ENCODE measurements at regions not wholly inside any gene's neighbourhood (a gene's known extent, or its start where the extent isn't known, plus 50 kb on each side); places are given as distances from the start of the nearest gene placed in this dataset.

DNA sequence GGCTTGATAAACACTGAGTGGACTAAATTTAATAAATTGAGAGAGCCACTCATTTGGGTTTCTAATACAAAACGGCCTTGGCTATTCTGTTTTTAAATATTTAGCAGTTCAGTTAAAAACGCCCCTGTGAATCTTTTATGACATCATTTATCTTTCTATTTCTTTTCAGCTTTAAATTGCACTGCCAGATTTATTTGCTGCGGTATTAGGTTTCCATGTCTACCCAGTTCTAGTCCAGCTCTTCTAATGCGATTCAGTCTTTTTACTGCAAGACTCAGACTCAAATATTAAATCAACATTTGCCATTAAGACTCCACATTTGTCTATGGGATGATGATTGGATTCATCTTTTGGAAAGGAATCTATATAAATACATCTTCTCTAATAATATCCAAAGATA lies 2174.3 kb upstream of the PIK3C3 start (continued):
- TF ChIP-seq, protein P1, sequence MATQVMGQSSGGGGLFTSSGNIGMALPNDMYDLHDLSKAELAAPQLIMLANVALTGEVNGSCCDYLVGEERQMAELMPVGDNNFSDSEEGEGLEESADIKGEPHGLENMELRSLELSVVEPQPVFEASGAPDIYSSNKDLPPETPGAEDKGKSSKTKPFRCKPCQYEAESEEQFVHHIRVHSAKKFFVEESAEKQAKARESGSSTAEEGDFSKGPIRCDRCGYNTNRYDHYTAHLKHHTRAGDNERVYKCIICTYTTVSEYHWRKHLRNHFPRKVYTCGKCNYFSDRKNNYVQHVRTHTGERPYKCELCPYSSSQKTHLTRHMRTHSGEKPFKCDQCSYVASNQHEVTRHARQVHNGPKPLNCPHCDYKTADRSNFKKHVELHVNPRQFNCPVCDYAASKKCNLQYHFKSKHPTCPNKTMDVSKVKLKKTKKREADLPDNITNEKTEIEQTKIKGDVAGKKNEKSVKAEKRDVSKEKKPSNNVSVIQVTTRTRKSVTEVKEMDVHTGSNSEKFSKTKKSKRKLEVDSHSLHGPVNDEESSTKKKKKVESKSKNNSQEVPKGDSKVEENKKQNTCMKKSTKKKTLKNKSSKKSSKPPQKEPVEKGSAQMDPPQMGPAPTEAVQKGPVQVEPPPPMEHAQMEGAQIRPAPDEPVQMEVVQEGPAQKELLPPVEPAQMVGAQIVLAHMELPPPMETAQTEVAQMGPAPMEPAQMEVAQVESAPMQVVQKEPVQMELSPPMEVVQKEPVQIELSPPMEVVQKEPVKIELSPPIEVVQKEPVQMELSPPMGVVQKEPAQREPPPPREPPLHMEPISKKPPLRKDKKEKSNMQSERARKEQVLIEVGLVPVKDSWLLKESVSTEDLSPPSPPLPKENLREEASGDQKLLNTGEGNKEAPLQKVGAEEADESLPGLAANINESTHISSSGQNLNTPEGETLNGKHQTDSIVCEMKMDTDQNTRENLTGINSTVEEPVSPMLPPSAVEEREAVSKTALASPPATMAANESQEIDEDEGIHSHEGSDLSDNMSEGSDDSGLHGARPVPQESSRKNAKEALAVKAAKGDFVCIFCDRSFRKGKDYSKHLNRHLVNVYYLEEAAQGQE (IDR thresholded peaks at IDR 0.05; ENCODE audit: unreplicated experiment) = no peak

DNA sequence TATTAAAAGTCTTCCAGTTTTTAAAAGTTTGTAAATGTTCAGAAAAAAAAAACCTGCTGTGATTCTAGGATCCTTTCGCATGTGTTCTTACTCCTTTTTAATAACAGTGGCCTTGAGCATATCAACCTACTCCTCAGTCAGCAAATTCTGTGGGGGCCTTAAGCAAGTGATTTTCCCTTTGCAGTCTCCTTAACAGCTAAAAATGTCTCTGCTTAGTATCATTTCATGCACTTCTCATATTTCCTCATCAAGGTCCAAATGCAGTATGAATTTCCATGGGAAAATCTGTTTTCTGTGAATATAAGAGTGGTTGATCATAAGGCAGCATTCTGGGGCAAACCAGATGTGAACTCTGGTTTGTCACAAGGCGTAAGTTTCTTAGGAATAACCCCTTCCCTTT lies 2175.1 kb upstream of the PIK3C3 start:
- peaks cover 98% of the 10 kb centered on the region for H3K79me2 ChIP-seq (replicated peaks; ENCODE audit: insufficient read depth)

More for the DNA sequence above, 2175.1 kb upstream of the PIK3C3 start:
- Histone ChIP-seq H3K9me2 (ENCODE audit: insufficient read depth) (no peaks in the 10 kb centered on the region), H3K27me3 (ENCODE audit: insufficient read depth) (no peaks in the 10 kb centered on the region), H3K4me3 (no peak overlapping the region), H4K20me1 (replicated peaks; ENCODE audit: insufficient read depth) (peaks cover 24% of the 10 kb centered on the region; the same call in 1 of the 2 replicates), H3K4me1 (ENCODE audit: insufficient read depth) (peaks cover 34% of the 10 kb centered on the region), H3F3A (replicated peaks; ENCODE audit: low read depth) (no peaks in the 10 kb centered on the region), H3K4me2 (no peak overlapping the region), H3K36me3 (ENCODE audit: insufficient read depth) (no peaks in the 10 kb centered on the region), H2AFZ (no peak overlapping the region), H3K27ac (ENCODE audit: low read depth) (no peak overlapping the region)
- no peaks in the 10 kb centered on the region; the same call in 2 of the 3 replicates for H3K36me3 Mint-ChIP-seq (ENCODE audit: low read depth)
- peaks cover 1% of the 10 kb centered on the region for H3K27me3 Mint-ChIP-seq (ENCODE audit: insufficient read depth, low read depth, poor library complexity)
- H3K9me3 Mint-ChIP-seq = no peaks in the 10 kb centered on the region; the same call in 2 of the 3 replicates
- H3K4me3 Mint-ChIP-seq = no peak overlapping the region
- H3K27ac Mint-ChIP-seq = no peak overlapping the region
- DNase-seq (ENCODE audit: low spot score) (no peak), ATAC-seq (no peak)
- peaks cover 16% of the 10 kb centered on the region; the same call in 2 of the 3 replicates for H3K4me1 Mint-ChIP-seq
- no peak for TF ChIP-seq EZH2 (IDR thresholded peaks at IDR 0.05; ENCODE audit: low read depth, unreplicated experiment)
- no peak for TF ChIP-seq NANOG (IDR thresholded peaks at IDR 0.05; ENCODE audit: borderline replicate concordance)
- no peak for TF ChIP-seq EZH2phosphoT487 (IDR thresholded peaks at IDR 0.05; ENCODE audit: unreplicated experiment)
- TF ChIP-seq POLR2AphosphoS5 (IDR thresholded peaks at IDR 0.05; ENCODE audit: low read depth) = no peak
- TF ChIP-seq, protein P2, sequence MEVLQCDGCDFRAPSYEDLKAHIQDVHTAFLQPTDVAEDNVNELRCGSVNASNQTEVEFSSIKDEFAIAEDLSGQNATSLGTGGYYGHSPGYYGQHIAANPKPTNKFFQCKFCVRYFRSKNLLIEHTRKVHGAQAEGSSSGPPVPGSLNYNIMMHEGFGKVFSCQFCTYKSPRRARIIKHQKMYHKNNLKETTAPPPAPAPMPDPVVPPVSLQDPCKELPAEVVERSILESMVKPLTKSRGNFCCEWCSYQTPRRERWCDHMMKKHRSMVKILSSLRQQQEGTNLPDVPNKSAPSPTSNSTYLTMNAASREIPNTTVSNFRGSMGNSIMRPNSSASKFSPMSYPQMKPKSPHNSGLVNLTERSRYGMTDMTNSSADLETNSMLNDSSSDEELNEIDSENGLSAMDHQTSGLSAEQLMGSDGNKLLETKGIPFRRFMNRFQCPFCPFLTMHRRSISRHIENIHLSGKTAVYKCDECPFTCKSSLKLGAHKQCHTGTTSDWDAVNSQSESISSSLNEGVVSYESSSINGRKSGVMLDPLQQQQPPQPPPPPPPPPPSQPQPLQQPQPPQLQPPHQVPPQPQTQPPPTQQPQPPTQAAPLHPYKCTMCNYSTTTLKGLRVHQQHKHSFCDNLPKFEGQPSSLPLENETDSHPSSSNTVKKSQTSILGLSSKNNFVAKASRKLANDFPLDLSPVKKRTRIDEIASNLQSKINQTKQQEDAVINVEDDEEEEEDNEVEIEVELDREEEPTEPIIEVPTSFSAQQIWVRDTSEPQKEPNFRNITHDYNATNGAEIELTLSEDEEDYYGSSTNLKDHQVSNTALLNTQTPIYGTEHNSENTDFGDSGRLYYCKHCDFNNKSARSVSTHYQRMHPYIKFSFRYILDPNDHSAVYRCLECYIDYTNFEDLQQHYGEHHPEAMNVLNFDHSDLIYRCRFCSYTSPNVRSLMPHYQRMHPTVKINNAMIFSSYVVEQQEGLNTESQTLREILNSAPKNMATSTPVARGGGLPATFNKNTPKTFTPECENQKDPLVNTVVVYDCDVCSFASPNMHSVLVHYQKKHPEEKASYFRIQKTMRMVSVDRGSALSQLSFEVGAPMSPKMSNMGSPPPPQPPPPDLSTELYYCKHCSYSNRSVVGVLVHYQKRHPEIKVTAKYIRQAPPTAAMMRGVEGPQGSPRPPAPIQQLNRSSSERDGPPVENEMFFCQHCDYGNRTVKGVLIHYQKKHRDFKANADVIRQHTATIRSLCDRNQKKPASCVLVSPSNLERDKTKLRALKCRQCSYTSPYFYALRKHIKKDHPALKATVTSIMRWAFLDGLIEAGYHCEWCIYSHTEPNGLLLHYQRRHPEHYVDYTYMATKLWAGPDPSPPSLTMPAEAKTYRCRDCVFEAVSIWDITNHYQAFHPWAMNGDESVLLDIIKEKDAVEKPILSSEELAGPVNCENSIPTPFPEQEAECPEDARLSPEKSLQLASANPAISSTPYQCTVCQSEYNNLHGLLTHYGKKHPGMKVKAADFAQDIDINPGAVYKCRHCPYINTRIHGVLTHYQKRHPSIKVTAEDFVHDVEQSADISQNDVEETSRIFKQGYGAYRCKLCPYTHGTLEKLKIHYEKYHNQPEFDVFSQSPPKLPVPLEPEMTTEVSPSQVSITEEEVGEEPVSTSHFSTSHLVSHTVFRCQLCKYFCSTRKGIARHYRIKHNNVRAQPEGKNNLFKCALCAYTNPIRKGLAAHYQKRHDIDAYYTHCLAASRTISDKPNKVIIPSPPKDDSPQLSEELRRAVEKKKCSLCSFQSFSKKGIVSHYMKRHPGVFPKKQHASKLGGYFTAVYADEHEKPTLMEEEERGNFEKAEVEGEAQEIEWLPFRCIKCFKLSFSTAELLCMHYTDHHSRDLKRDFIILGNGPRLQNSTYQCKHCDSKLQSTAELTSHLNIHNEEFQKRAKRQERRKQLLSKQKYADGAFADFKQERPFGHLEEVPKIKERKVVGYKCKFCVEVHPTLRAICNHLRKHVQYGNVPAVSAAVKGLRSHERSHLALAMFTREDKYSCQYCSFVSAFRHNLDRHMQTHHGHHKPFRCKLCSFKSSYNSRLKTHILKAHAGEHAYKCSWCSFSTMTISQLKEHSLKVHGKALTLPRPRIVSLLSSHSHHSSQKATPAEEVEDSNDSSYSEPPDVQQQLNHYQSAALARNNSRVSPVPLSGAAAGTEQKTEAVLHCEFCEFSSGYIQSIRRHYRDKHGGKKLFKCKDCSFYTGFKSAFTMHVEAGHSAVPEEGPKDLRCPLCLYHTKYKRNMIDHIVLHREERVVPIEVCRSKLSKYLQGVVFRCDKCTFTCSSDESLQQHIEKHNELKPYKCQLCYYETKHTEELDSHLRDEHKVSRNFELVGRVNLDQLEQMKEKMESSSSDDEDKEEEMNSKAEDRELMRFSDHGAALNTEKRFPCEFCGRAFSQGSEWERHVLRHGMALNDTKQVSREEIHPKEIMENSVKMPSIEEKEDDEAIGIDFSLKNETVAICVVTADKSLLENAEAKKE (CRISPR knock-in tag; IDR thresholded peaks at IDR 0.05) = no peak
- TF ChIP-seq, protein P1 (IDR thresholded peaks at IDR 0.05; ENCODE audit: unreplicated experiment) = no peak
- no peak for TF ChIP-seq ZNF331 (CRISPR knock-in tag; IDR thresholded peaks at IDR 0.05; ENCODE audit: low read depth)
- no peak for TF ChIP-seq STAT1 (IDR thresholded peaks at IDR 0.05; ENCODE audit: unreplicated experiment)
- no peak for TF ChIP-seq JUNB (IDR thresholded peaks at IDR 0.05; ENCODE audit: unreplicated experiment)
- no peak for TF ChIP-seq ZNF114 (CRISPR knock-in tag; IDR thresholded peaks at IDR 0.05)
- TF ChIP-seq, protein P3, sequence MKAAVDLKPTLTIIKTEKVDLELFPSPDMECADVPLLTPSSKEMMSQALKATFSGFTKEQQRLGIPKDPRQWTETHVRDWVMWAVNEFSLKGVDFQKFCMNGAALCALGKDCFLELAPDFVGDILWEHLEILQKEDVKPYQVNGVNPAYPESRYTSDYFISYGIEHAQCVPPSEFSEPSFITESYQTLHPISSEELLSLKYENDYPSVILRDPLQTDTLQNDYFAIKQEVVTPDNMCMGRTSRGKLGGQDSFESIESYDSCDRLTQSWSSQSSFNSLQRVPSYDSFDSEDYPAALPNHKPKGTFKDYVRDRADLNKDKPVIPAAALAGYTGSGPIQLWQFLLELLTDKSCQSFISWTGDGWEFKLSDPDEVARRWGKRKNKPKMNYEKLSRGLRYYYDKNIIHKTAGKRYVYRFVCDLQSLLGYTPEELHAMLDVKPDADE (IDR thresholded peaks at IDR 0.05) = no peak

Data from GM23338 (cell line).